ENCODE measurements at regions not wholly inside any gene's neighbourhood (a gene's known extent, or its start where the extent isn't known, plus 50 kb on each side); places are given as distances from the start of the nearest gene placed in this dataset.
"Not testable (repeated sequence)": the region's sequence is repeated elsewhere in the genome, so short reads cannot be mapped to it uniquely, and the experiment has no call there.

- peak; percentile 57 for ATAC-seq
- DNase-seq (ENCODE audit: low spot score), result peak; percentile 77
- intact Hi-C loops (cut with DNase I), result no loop called here
Measured at GRCh38 chr12:114508529-114509129, 102.7 kb upstream of the TBX5 start.

GRCh38 chr12:114506651-114507050 lies 100.7 kb upstream of the TBX5 start:
- intact Hi-C loops (cut with DNase I), result no loop called here
- no peak for DNase-seq (ENCODE audit: low spot score)
- ATAC-seq, result no peak

- DNase-seq (ENCODE audit: low spot score) (no peak), ATAC-seq (no peak)
- intact Hi-C loops (cut with DNase I), result no loop called here
Measured at GRCh38 chr12:114504311-114504710, 98.4 kb upstream of the TBX5 start.

- DNase-seq (ENCODE audit: low spot score), result no peak
- intact Hi-C loops (cut with DNase I), result no loop called here
- no peak for ATAC-seq
Measured at GRCh38 chr12:114501474-114501807, 95.5 kb upstream of the TBX5 start.

GRCh38 chr12:114500775-114501473 lies 95.0 kb upstream of the TBX5 start:
- intact Hi-C loops (cut with DNase I), result no loop called here
- no peak for DNase-seq (ENCODE audit: low spot score)
- ATAC-seq, result no peak

GRCh38 chr12:114500131-114500530 lies 94.2 kb upstream of the TBX5 start:
- DNase-seq (ENCODE audit: low spot score) (no peak), ATAC-seq (no peak)
- intact Hi-C loops (cut with DNase I), result no loop called here

GRCh38 chr12:114499338-114499737 lies 93.4 kb upstream of the TBX5 start:
- no peak for ATAC-seq
- DNase-seq (ENCODE audit: low spot score), result no peak
- intact Hi-C loops (cut with DNase I), result loop anchor here (5.0 kb wide), 1 partner anchor 732 kb away; no protein-coding TSS in a partner anchor

- DNase-seq (ENCODE audit: low spot score) (no peak), ATAC-seq (no peak)
- intact Hi-C loops (cut with DNase I), result no loop called here
Measured at GRCh38 chr12:114491916-114492315, 86.0 kb upstream of the TBX5 start.

- DNase-seq (ENCODE audit: low spot score); ATAC-seq; intact Hi-C loops (cut with DNase I): not testable (repeated sequence)
Measured at GRCh38 chr12:114484822-114485459, 79.0 kb upstream of the TBX5 start.

- no peak for ATAC-seq
- no peak for DNase-seq (ENCODE audit: low spot score)
- intact Hi-C loops (cut with DNase I), result no loop called here
Measured at GRCh38 chr12:114483996-114484395, 78.1 kb upstream of the TBX5 start.

- intact Hi-C loops (cut with DNase I), result no loop called here
- no peak for DNase-seq (ENCODE audit: low spot score)
- no peak for ATAC-seq
Measured at GRCh38 chr12:114481200-114481535, 75.2 kb upstream of the TBX5 start.

- ATAC-seq, result no peak
- no peak for DNase-seq (ENCODE audit: low spot score)
- intact Hi-C loops (cut with DNase I), result no loop called here
Measured at GRCh38 chr12:114480337-114481199, 74.6 kb upstream of the TBX5 start.

GRCh38 chr12:114479831-114480230 lies 73.9 kb upstream of the TBX5 start:
- intact Hi-C loops (cut with DNase I), result no loop called here
- ATAC-seq (no peak), DNase-seq (ENCODE audit: low spot score) (no peak)

GRCh38 chr12:114478865-114479264 lies 72.9 kb upstream of the TBX5 start:
- DNase-seq (ENCODE audit: low spot score) (no peak), ATAC-seq (no peak)
- intact Hi-C loops (cut with DNase I), result no loop called here

- ATAC-seq (no peak), DNase-seq (ENCODE audit: low spot score) (no peak)
- intact Hi-C loops (cut with DNase I), result no loop called here
Measured at GRCh38 chr12:114477989-114478395, 72.0 kb upstream of the TBX5 start.

- DNase-seq (ENCODE audit: low spot score), result no peak
- intact Hi-C loops (cut with DNase I), result no loop called here
- ATAC-seq, result no peak
Measured at GRCh38 chr12:114476159-114476558, 70.2 kb upstream of the TBX5 start.

- ATAC-seq (no peak), DNase-seq (ENCODE audit: low spot score) (no peak)
- intact Hi-C loops (cut with DNase I), result no loop called here
Measured at GRCh38 chr12:114473717-114474116, 67.8 kb upstream of the TBX5 start.

GRCh38 chr12:114473018-114473417 lies 67.1 kb upstream of the TBX5 start:
- no peak for DNase-seq (ENCODE audit: low spot score)
- ATAC-seq, result no peak
- intact Hi-C loops (cut with DNase I), result no loop called here

GRCh38 chr12:114457620-114458019 lies 51.7 kb upstream of the TBX5 start:
- ATAC-seq, result no peak
- intact Hi-C loops (cut with DNase I), result no loop called here
- no peak for DNase-seq (ENCODE audit: low spot score)
